H9 (cell line): ENCODE measurements at regions not wholly inside any gene's neighbourhood (a gene's known extent, or its start where the extent isn't known, plus 50 kb on each side); places are given as distances from the start of the nearest gene placed in this dataset.

Experiments used
- DNase-seq: peaks from one replicate; pipeline ENCODE4 v3.0.0-alpha.2; 2017
- H2AFZ ChIP-seq: one replicate; pipeline ENCODE4 v1.6.1; 2013; ENCODE audit warnings: mild to moderate bottlenecking, low read length, control low read depth, moderate library complexity
- H2AK5ac ChIP-seq: 2 replicates; pipeline ENCODE4 v1.6.1; 2013; ENCODE audit warnings: low read length, control low read depth, mixed read lengths; ENCODE audit not compliant: insufficient read length
- H2BK120ac ChIP-seq: one replicate; pipeline ENCODE4 v1.6.1; 2013; ENCODE audit warnings: low read depth, mild to moderate bottlenecking, low read length, control low read depth, inconsistent platforms; ENCODE audit not compliant: poor library complexity, severe bottlenecking
- H2BK12ac ChIP-seq: 2 replicates; pipeline ENCODE4 v1.6.1; 2013; ENCODE audit warnings: low read length, control low read depth, mixed read lengths, low read depth; ENCODE audit not compliant: insufficient read length
- H2BK15ac ChIP-seq: 2 replicates; pipeline ENCODE4 v1.6.1; 2013; ENCODE audit warnings: low read depth, low read length, control low read depth
- H2BK20ac ChIP-seq: one replicate; pipeline ENCODE4 v1.6.1; 2013; ENCODE audit warnings: low read depth, mild to moderate bottlenecking, low read length, control low read depth, inconsistent platforms; ENCODE audit not compliant: poor library complexity, severe bottlenecking
- H2BK5ac ChIP-seq: 2 replicates; pipeline ENCODE4 v1.6.1; 2013; ENCODE audit warnings: low read length, control low read depth, mixed read lengths; ENCODE audit not compliant: insufficient read length
- H3K14ac ChIP-seq: 2 replicates; pipeline ENCODE4 v1.6.1; 2013; ENCODE audit warnings: low read length, control low read depth; ENCODE audit not compliant: insufficient read depth
- H3K18ac ChIP-seq: 2 replicates; pipeline ENCODE4 v1.6.1; 2013; ENCODE audit warnings: low read depth, mild to moderate bottlenecking, mixed read lengths, low read length, control low read depth; ENCODE audit not compliant: insufficient read length
- H3K23ac ChIP-seq: 2 replicates; pipeline ENCODE4 v1.6.1; 2013; ENCODE audit warnings: low read length, control low read depth, mixed read lengths, low read depth; ENCODE audit not compliant: insufficient read length
- H3K23me2 ChIP-seq: 2 replicates; pipeline ENCODE4 v1.6.1; 2013; ENCODE audit warnings: low read depth, mild to moderate bottlenecking, mixed read lengths, low read length, control low read depth; ENCODE audit not compliant: insufficient read length, poor library complexity, severe bottlenecking
- H3K27ac ChIP-seq: 2 replicates; pipeline ENCODE4 v1.5.1; 2013; ENCODE audit warnings: low read length, control low read depth, mixed read lengths, low read depth; ENCODE audit not compliant: insufficient read length
- H3K27me3 ChIP-seq: 2 replicates; pipeline ENCODE4 v1.6.1; 2013; ENCODE audit warnings: low read length, control low read depth, inconsistent platforms; ENCODE audit not compliant: insufficient read depth
- H3K4ac ChIP-seq: 2 replicates; pipeline ENCODE4 v1.6.1; 2013; ENCODE audit warnings: low read depth, mild to moderate bottlenecking, control low read depth, inconsistent platforms, low read length, moderate library complexity
- H3K4me1 ChIP-seq: 2 replicates; pipeline ENCODE4 v1.6.1; 2013; ENCODE audit warnings: low read length, control low read depth, inconsistent platforms; ENCODE audit not compliant: insufficient read depth
- H3K4me2 ChIP-seq: 2 replicates; pipeline ENCODE4 v1.6.1; 2013; ENCODE audit warnings: low read length, control low read depth, mixed read lengths; ENCODE audit not compliant: insufficient read length, insufficient read depth
- H3K56ac ChIP-seq: 2 replicates; pipeline ENCODE4 v1.6.1; 2013; ENCODE audit warnings: low read depth, mild to moderate bottlenecking, mixed read lengths, low read length, control low read depth; ENCODE audit not compliant: insufficient read length
- H3K79me1 ChIP-seq: 2 replicates; pipeline ENCODE4 v1.6.1; 2013; ENCODE audit warnings: low read depth, mild to moderate bottlenecking, moderate library complexity, low read length, control low read depth, inconsistent platforms; ENCODE audit not compliant: insufficient read depth, poor library complexity, severe bottlenecking
- H3K79me2 ChIP-seq: 2 replicates; pipeline ENCODE4 v1.6.1; 2013; ENCODE audit warnings: low read length, control low read depth, inconsistent platforms; ENCODE audit not compliant: insufficient read depth
- H3K9ac ChIP-seq: 2 replicates; pipeline ENCODE4 v1.6.1; 2013; ENCODE audit warnings: low read length, control low read depth, mixed read lengths; ENCODE audit not compliant: insufficient read length; ENCODE audit errors: extremely low read depth
- H3K9me3 ChIP-seq: one replicate; pipeline ENCODE4 v1.6.1; 2013; ENCODE audit warnings: low read depth, low read length, inconsistent platforms; ENCODE audit not compliant: control insufficient read depth
- H3T11ph ChIP-seq: one replicate; pipeline ENCODE4 v1.6.1; 2013; ENCODE audit warnings: mild to moderate bottlenecking, low read length, control low read depth, inconsistent platforms
- H4K20me1 ChIP-seq: one replicate; pipeline ENCODE4 v1.6.1; 2013; ENCODE audit not compliant: control insufficient read depth, insufficient read length, insufficient read depth
- H4K5ac ChIP-seq: 2 replicates; pipeline ENCODE4 v1.6.1; 2013; ENCODE audit warnings: low read depth, mild to moderate bottlenecking, mixed read lengths, low read length, control low read depth; ENCODE audit not compliant: insufficient read length
- H4K8ac ChIP-seq: replicated peaks from 2 replicates; pipeline ENCODE4 v1.6.1; 2013; ENCODE audit warnings: low read length, control low read depth, mixed read lengths, low read depth; ENCODE audit not compliant: insufficient read length
- H4K91ac ChIP-seq: 2 replicates; pipeline ENCODE4 v1.6.1; 2013; ENCODE audit warnings: low read depth, mild to moderate bottlenecking, moderate library complexity, mixed read lengths, low read length, control low read depth; ENCODE audit not compliant: insufficient read length
- H3K27ac Mint-ChIP-seq, 3 experiments: 2 replicates in 2 of 3; 3 replicates in 1 of 3; pipeline ENCODE4 v1.8.0; 2020 to 2021; ENCODE audit warnings: mixed read lengths in 3 of 3, mild to moderate bottlenecking in 1 of 3, moderate library complexity in 1 of 3
- H3K27me3 Mint-ChIP-seq: 2 replicates; pipeline ENCODE4 v1.8.0; 2021; ENCODE audit warnings: low read depth, mild to moderate bottlenecking, moderate library complexity, mixed read lengths
- H3K36me3 Mint-ChIP-seq, 3 experiments: 2 replicates in 2 of 3; 3 replicates in 1 of 3; pipeline ENCODE4 v1.8.0; 2020 to 2021; ENCODE audit warnings: low read depth in 3 of 3, mixed read lengths in 3 of 3; ENCODE audit not compliant: insufficient read depth in 1 of 3
- H3K4me1 Mint-ChIP-seq, 2 experiments: 2 replicates each; pipeline ENCODE4 v1.8.0; 2020; ENCODE audit warnings: mixed read lengths in 2 of 2
- H3K4me3 Mint-ChIP-seq, 2 experiments: 2 replicates in 1 of 2; 3 replicates in 1 of 2; pipeline ENCODE4 v1.8.0; 2020 to 2021; ENCODE audit warnings: mild to moderate bottlenecking in 2 of 2, mixed read lengths in 2 of 2, moderate library complexity in 1 of 2
- H3K9me3 Mint-ChIP-seq, 2 experiments: 2 replicates in 1 of 2; 3 replicates in 1 of 2; pipeline ENCODE4 v1.8.0; 2020; ENCODE audit warnings: mild to moderate bottlenecking in 2 of 2, mixed read lengths in 2 of 2, moderate library complexity in 1 of 2
- CTCF ChIP-seq: fragments of 200-600 bp; sonication (generic); conservative IDR thresholded peaks from 3 replicates; pipeline ENCODE4 v1.8.0; 2021; ENCODE audit warnings: antibody characterized with exemption, mild to moderate bottlenecking
- WGBS: extraction: QIAGEN DNeasy Blood & Tissue Kit; methylation state at CpG from one replicate; pipeline ENCODE4 v1.1.7; 2013; ENCODE audit warnings: missing lambda C conversion rate, low lambda C conversion rate, mixed read lengths; ENCODE audit not compliant: insufficient read length; ENCODE audit errors: extremely low coverage; 5-methylcytosine and 5-hydroxymethylcytosine counted together

DNA sequence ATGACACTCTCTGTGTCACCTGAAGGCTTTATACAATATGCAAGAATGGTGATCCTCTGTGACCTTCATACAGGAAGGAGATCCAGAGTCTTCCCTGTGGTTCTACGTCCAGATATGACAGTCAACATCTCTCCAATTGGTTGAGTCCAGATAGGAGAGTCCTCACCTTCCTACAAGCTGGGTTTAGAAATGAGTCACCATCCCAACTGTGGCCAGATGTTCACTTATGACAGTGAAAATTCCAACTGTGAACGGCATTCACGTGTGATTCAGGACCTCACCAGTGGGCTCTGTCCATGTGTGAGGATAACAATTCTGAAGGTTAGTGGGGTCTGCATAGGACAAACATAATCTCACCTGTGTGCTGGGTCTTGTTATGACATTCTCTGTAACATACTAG is 52.5 kb upstream of the ZNF728 start:
- no peak overlapping the region for H2BK120ac ChIP-seq
- H2BK5ac ChIP-seq: no peak overlapping the region
- no peaks in the 10 kb centered on the region; the same call in 1 of the 2 replicates for H3K27me3 Mint-ChIP-seq
- no peak overlapping the region for H2BK12ac ChIP-seq
- H3K4me2 ChIP-seq: no peak overlapping the region
- no peak overlapping the region for H4K91ac ChIP-seq
- peaks cover 91 to 92% of the 10 kb centered on the region in 2 experiments for H3K9me3 Mint-ChIP-seq
- H3K4me3 Mint-ChIP-seq: no peak overlapping the region
- no peak overlapping the region for H3K27ac ChIP-seq
- H3K9me3 ChIP-seq: peaks cover 67% of the 10 kb centered on the region
- no peaks in the 10 kb centered on the region for H4K20me1 ChIP-seq
- TF ChIP-seq CTCF: no peak
- H3K23ac ChIP-seq: no peak overlapping the region
- no peak overlapping the region for H3K9ac ChIP-seq
- H3K36me3 Mint-ChIP-seq: peaks cover 0 to 34% (median 12%) of the 10 kb centered on the region in 3 experiments; a peak in 6 of 7 replicates
- no peaks in the 10 kb centered on the region for H3K4me1 ChIP-seq
- H3K27ac Mint-ChIP-seq: no peak overlapping the region
- H3K79me1 ChIP-seq: no peaks in the 10 kb centered on the region
- H3K4me1 Mint-ChIP-seq: no peaks in the 10 kb centered on the region
- no peaks in the 10 kb centered on the region for H3K79me2 ChIP-seq
- no peak overlapping the region for H3T11ph ChIP-seq
- H3K56ac ChIP-seq: no peak overlapping the region
- DNase-seq: no peak
- H3K14ac ChIP-seq: no peak overlapping the region
- no peak overlapping the region for H2BK20ac ChIP-seq
- no peak overlapping the region for H3K18ac ChIP-seq
- no peaks in the 10 kb centered on the region for H3K23me2 ChIP-seq
- no peak overlapping the region for H3K4ac ChIP-seq
- no CpG with 5 or more reads among the region's 3 CpGs for WGBS
- no peak overlapping the region for H2AFZ ChIP-seq
- no peaks in the 10 kb centered on the region for H3K27me3 ChIP-seq
- H4K8ac ChIP-seq: no peak overlapping the region
- H4K5ac ChIP-seq: no peak overlapping the region
- H2AK5ac ChIP-seq: no peak overlapping the region
- no peak overlapping the region for H2BK15ac ChIP-seq
